Neural cell (in vitro differentiated cells): ENCODE measurements at regions not wholly inside any gene's neighbourhood (a gene's known extent, or its start where the extent isn't known, plus 50 kb on each side); places are given as distances from the start of the nearest gene placed in this dataset.

Source experiments
- H2AFZ ChIP-seq: fragments of 200-600, 300-800 bp; sonication (generic), shearing (Covaris generic); 2 replicates; pipeline ENCODE4 v1.6.0; 2014; ENCODE audit warnings: low read depth, mild to moderate bottlenecking, antibody characterized with exemption, low read length, moderate library complexity
- H3F3A ChIP-seq: fragments of 200-600 bp; shearing (Covaris generic); 2 replicates; pipeline ENCODE4 v1.6.1; 2016; ENCODE audit warnings: mild to moderate bottlenecking, moderate library complexity, mixed read lengths, antibody characterized with exemption, low read length; ENCODE audit not compliant: insufficient read depth, poor library complexity, severe bottlenecking
- H3K27ac ChIP-seq: fragments of 200-600, 300-800 bp; sonication (generic), shearing (Covaris generic); 2 replicates; pipeline ENCODE4 v1.5.1; 2014; ENCODE audit warnings: mild to moderate bottlenecking, low read length, moderate library complexity
- H3K27me3 ChIP-seq: fragments of 300-800, 200-600 bp; sonication (generic), shearing (Covaris generic); 2 replicates; pipeline ENCODE4 v1.6.0; 2014; ENCODE audit warnings: mild to moderate bottlenecking, low read depth, low read length, moderate library complexity; ENCODE audit not compliant: insufficient read depth
- H3K36me3 ChIP-seq: fragments of 300-800, 200-600 bp; sonication (generic), shearing (Covaris generic); 2 replicates; pipeline ENCODE4 v1.5.1; 2014; ENCODE audit warnings: mild to moderate bottlenecking, antibody characterized with exemption, low read length, moderate library complexity; ENCODE audit not compliant: insufficient read depth
- H3K4me2 ChIP-seq: fragments of 300-800, 200-600 bp; sonication (generic), shearing (Covaris generic); 2 replicates; pipeline ENCODE4 v1.6.0; 2014; ENCODE audit warnings: mild to moderate bottlenecking, low read length
- H3K4me3 ChIP-seq: fragments of 300-800, 200-600 bp; sonication (generic), shearing (Covaris generic); 2 replicates; pipeline ENCODE4 v1.5.1; 2014; ENCODE audit warnings: mild to moderate bottlenecking, low read length, moderate library complexity
- H3K79me2 ChIP-seq: fragments of 200-600 bp; shearing (Covaris generic); replicated peaks from 2 replicates; pipeline ENCODE4 v1.6.0; 2014; ENCODE audit warnings: mild to moderate bottlenecking, low read length, moderate library complexity; ENCODE audit not compliant: insufficient read depth
- H3K9ac ChIP-seq: fragments of 300-800, 200-600 bp; sonication (generic), shearing (Covaris generic); 2 replicates; pipeline ENCODE4 v1.6.1; 2016; ENCODE audit warnings: mild to moderate bottlenecking, low read length, mixed read lengths
- H3K9me2 ChIP-seq: fragments of 200-600 bp; shearing (Covaris generic); 2 replicates; pipeline ENCODE4 v1.6.1; 2016; ENCODE audit warnings: mild to moderate bottlenecking, low read length, mixed read lengths; ENCODE audit not compliant: insufficient read depth
- H3K9me3 ChIP-seq: fragments of 200-600, 300-800 bp; sonication (generic), shearing (Covaris generic); 2 replicates; pipeline ENCODE4 v1.6.1; 2016; ENCODE audit warnings: mild to moderate bottlenecking, mixed run types, low read length, moderate library complexity, mixed read lengths
- H4K20me1 ChIP-seq: fragments of 200-600 bp; shearing (Covaris generic); 2 replicates; pipeline ENCODE4 v1.6.1; 2016; ENCODE audit warnings: mild to moderate bottlenecking, mixed run types; ENCODE audit not compliant: insufficient read depth
- CTCF ChIP-seq: fragments of 450-650 bp; IDR thresholded peaks from 2 replicates; pipeline ENCODE4 v1.5.1; 2014; ENCODE audit warnings: antibody characterized with exemption, mild to moderate bottlenecking, moderate library complexity; ENCODE audit not compliant: poor library complexity, severe bottlenecking
- EP300 ChIP-seq: fragments of 450-650 bp; conservative IDR thresholded peaks from 2 replicates; pipeline ENCODE4 v1.6.1; 2014; ENCODE audit warnings: antibody characterized with exemption, mild to moderate bottlenecking, moderate library complexity; ENCODE audit not compliant: poor library complexity, severe bottlenecking
- EZH2 ChIP-seq: fragments of 200-600, 300-800 bp; shearing (Covaris generic), sonication (generic); IDR thresholded peaks from 2 replicates; pipeline ENCODE4 v1.6.1; 2014; ENCODE audit warnings: antibody characterized with exemption, low read length, borderline replicate concordance, mild to moderate bottlenecking; ENCODE audit not compliant: insufficient read depth, poor library complexity, severe bottlenecking
- MXI1 ChIP-seq: fragments of 450-650 bp; conservative IDR thresholded peaks from 2 replicates; pipeline ENCODE4 v1.6.1; 2014; ENCODE audit warnings: antibody characterized with exemption, mild to moderate bottlenecking; ENCODE audit not compliant: poor library complexity, severe bottlenecking
- POLR2AphosphoS5 ChIP-seq: IDR thresholded peaks from 2 replicates; pipeline ENCODE4 v1.6.1; 2012
- RAD21 ChIP-seq: fragments of 450-650 bp; conservative IDR thresholded peaks from 2 replicates; pipeline ENCODE4 v1.6.1; 2014; ENCODE audit warnings: antibody characterized with exemption, mild to moderate bottlenecking, moderate library complexity
- REST ChIP-seq: IDR thresholded peaks from 2 replicates; pipeline ENCODE4 v1.6.1; 2012; ENCODE audit warnings: borderline replicate concordance
- SMC3 ChIP-seq: fragments of 450-650 bp; conservative IDR thresholded peaks from 2 replicates; pipeline ENCODE4 v1.6.1; 2014; ENCODE audit warnings: antibody characterized with exemption, mild to moderate bottlenecking, moderate library complexity; ENCODE audit not compliant: poor library complexity
- TAF1 ChIP-seq: IDR thresholded peaks from 2 replicates; pipeline ENCODE4 v1.6.1; 2012; ENCODE audit warnings: low read depth

GRCh38 chr6:170210651-170211403 lies 80.1 kb downstream of the DLL1 start:
- H3F3A ChIP-seq = no peaks in the 10 kb centered on the region
- H3K27me3 ChIP-seq = no peaks in the 10 kb centered on the region
- H3K79me2 ChIP-seq = no peaks in the 10 kb centered on the region
- H3K36me3 ChIP-seq = no peaks in the 10 kb centered on the region
- H3K4me2 ChIP-seq = no peak overlapping the region
- no peak for TF ChIP-seq CTCF
- TF ChIP-seq SMC3 = no peak
- TF ChIP-seq MXI1 = no peak
- no peak for TF ChIP-seq EP300
- no peak for TF ChIP-seq TAF1
- TF ChIP-seq REST = no peak
- TF ChIP-seq POLR2AphosphoS5 = no peak
- no peak for TF ChIP-seq RAD21
- TF ChIP-seq EZH2 = no peak
- no peak overlapping the region for H3K4me3 ChIP-seq
- H4K20me1 ChIP-seq = no peaks in the 10 kb centered on the region
- no peak overlapping the region for H2AFZ ChIP-seq
- no peak overlapping the region for H3K27ac ChIP-seq
- no peak overlapping the region for H3K9ac ChIP-seq
- no peaks in the 10 kb centered on the region for H3K9me2 ChIP-seq
- no peaks in the 10 kb centered on the region for H3K9me3 ChIP-seq

GRCh38 chr6:170210026-170210390 lies 80.9 kb downstream of the DLL1 start:
- H3K79me2 ChIP-seq = no peaks in the 10 kb centered on the region
- H3K9me3 ChIP-seq = no peaks in the 10 kb centered on the region
- H3K9ac ChIP-seq = no peak overlapping the region
- H3K9me2 ChIP-seq = no peaks in the 10 kb centered on the region
- H2AFZ ChIP-seq = no peak overlapping the region
- H3F3A ChIP-seq = no peaks in the 10 kb centered on the region
- no peak overlapping the region for H3K4me3 ChIP-seq
- no peaks in the 10 kb centered on the region for H4K20me1 ChIP-seq
- no peak for TF ChIP-seq EP300
- no peak for TF ChIP-seq RAD21
- no peaks in the 10 kb centered on the region for H3K27me3 ChIP-seq
- H3K4me2 ChIP-seq = no peak overlapping the region
- H3K36me3 ChIP-seq = no peaks in the 10 kb centered on the region
- no peak overlapping the region for H3K27ac ChIP-seq
